ENCODE measurements at regions not wholly inside any gene's neighbourhood (a gene's known extent, or its start where the extent isn't known, plus 50 kb on each side); places are given as distances from the start of the nearest gene placed in this dataset.

GRCh38 chr4:171221181-171221580 is 592.0 kb upstream of the GALNTL6 start:
- no peak for TF ChIP-seq POLR2AphosphoS5 (IDR thresholded peaks at IDR 0.05; ENCODE audit: low read depth)
- TF ChIP-seq CTCF (IDR thresholded peaks at IDR 0.05; ENCODE audit: insufficient read depth, low read length) = no peak
- no peak for TF ChIP-seq GABPA (IDR thresholded peaks at IDR 0.05; ENCODE audit: low read depth)
- TF ChIP-seq SPI1 (IDR thresholded peaks at IDR 0.05; ENCODE audit: borderline replicate concordance, low read depth) = no peak
- TF ChIP-seq REST (IDR thresholded peaks at IDR 0.05; ENCODE audit: insufficient replicate concordance, low read depth) = no peak
- no peak overlapping the region for H3K27ac ChIP-seq (replicated peaks)
- H3K27me3 ChIP-seq (ENCODE audit: insufficient read depth, poor library complexity, severe bottlenecking) = no peaks in the 10 kb centered on the region
- H3K4me3 ChIP-seq (replicated peaks; ENCODE audit: insufficient read depth, low read length) = no peak overlapping the region
- DNase-seq (ENCODE audit: low read depth in 1 of 2, low spot score in 1 of 2) = no peak

GRCh38 chr4:171203425-171203824 is 609.8 kb upstream of the GALNTL6 start:
- TF ChIP-seq POLR2AphosphoS5 (IDR thresholded peaks at IDR 0.05; ENCODE audit: low read depth) (no peak), GABPA (IDR thresholded peaks at IDR 0.05; ENCODE audit: low read depth) (no peak), REST (IDR thresholded peaks at IDR 0.05; ENCODE audit: insufficient replicate concordance, low read depth) (no peak), SPI1 (IDR thresholded peaks at IDR 0.05; ENCODE audit: borderline replicate concordance, low read depth) (no peak)

GRCh38 chr4:171202908-171203307 is 610.3 kb upstream of the GALNTL6 start:
- H3K4me3 ChIP-seq (replicated peaks; ENCODE audit: insufficient read depth, low read length) = no peak overlapping the region
- no peak overlapping the region for H3K27ac ChIP-seq (replicated peaks)
- TF ChIP-seq REST (IDR thresholded peaks at IDR 0.05; ENCODE audit: insufficient replicate concordance, low read depth) (no peak), CTCF (IDR thresholded peaks at IDR 0.05; ENCODE audit: insufficient read depth, low read length) (no peak), SPI1 (IDR thresholded peaks at IDR 0.05; ENCODE audit: borderline replicate concordance, low read depth) (no peak)
- H3K27me3 ChIP-seq (ENCODE audit: insufficient read depth, poor library complexity, severe bottlenecking) = no peaks in the 10 kb centered on the region
- no peak for DNase-seq (ENCODE audit: low read depth in 1 of 2, low spot score in 1 of 2)

More at GRCh38 chr4:171203425-171203824, 609.8 kb upstream of the GALNTL6 start:
- no peak for DNase-seq (ENCODE audit: low read depth in 1 of 2, low spot score in 1 of 2)
- Histone ChIP-seq H3K27me3 (ENCODE audit: insufficient read depth, poor library complexity, severe bottlenecking) (no peaks in the 10 kb centered on the region), H3K4me3 (replicated peaks; ENCODE audit: insufficient read depth, low read length) (no peak overlapping the region), H3K27ac (replicated peaks) (no peak overlapping the region)

- Histone ChIP-seq H3K4me3 (replicated peaks; ENCODE audit: insufficient read depth, low read length) (no peak overlapping the region), H3K27ac (replicated peaks) (no peak overlapping the region), H3K27me3 (ENCODE audit: insufficient read depth, poor library complexity, severe bottlenecking) (no peaks in the 10 kb centered on the region)
- no peak for DNase-seq (ENCODE audit: low read depth in 1 of 2, low spot score in 1 of 2)
- TF ChIP-seq GABPA (IDR thresholded peaks at IDR 0.05; ENCODE audit: low read depth) (no peak), CTCF (IDR thresholded peaks at IDR 0.05; ENCODE audit: insufficient read depth, low read length) (no peak), SPI1 (IDR thresholded peaks at IDR 0.05; ENCODE audit: borderline replicate concordance, low read depth) (no peak), POLR2AphosphoS5 (IDR thresholded peaks at IDR 0.05; ENCODE audit: low read depth) (no peak), REST (IDR thresholded peaks at IDR 0.05; ENCODE audit: insufficient replicate concordance, low read depth) (no peak)
Observed at GRCh38 chr4:171186700-171187099, 626.5 kb upstream of the GALNTL6 start.

Data from HL-60 (cell line).